ENCODE measurements at regions not wholly inside any gene's neighbourhood (a gene's known extent, or its start where the extent isn't known, plus 50 kb on each side); places are given as distances from the start of the nearest gene placed in this dataset.
A peak's percentile ranks its signal among the peaks of the same experiment; 100 is the strongest.
"Not testable (repeated sequence)": the region's sequence is repeated elsewhere in the genome, so short reads cannot be mapped to it uniquely, and the experiment has no call there.

- intact Hi-C loops (cut with DNase I) = no loop called here
- Histone ChIP-seq H3K27ac (peak overlapping the region in 1 of 3 donors; percentile 98), H3K36me3 (no peaks in the 10 kb centered on the region), H3K27me3 (no peaks in the 10 kb centered on the region), H3K4me1 (peaks cover 21 to 44% of the 10 kb centered on the region in 2 donors), H3K4me3 (replicated peaks in 1 of 3) (no peak overlapping the region), H3K9me3 (no peaks in the 10 kb centered on the region)
- DNase-seq = no peak
- WGBS, 2 donors = 100% methylated on average over 3 to 4 of the region's 4 CpGs
- no peak for TF ChIP-seq POLR2A (IDR thresholded peaks at IDR 0.05)
- no peak for TF ChIP-seq CTCF (IDR thresholded peaks at IDR 0.05)
Observed at GRCh38 chr21:38905328-38905727, 99.6 kb downstream of the ETS2 start.

DNA sequence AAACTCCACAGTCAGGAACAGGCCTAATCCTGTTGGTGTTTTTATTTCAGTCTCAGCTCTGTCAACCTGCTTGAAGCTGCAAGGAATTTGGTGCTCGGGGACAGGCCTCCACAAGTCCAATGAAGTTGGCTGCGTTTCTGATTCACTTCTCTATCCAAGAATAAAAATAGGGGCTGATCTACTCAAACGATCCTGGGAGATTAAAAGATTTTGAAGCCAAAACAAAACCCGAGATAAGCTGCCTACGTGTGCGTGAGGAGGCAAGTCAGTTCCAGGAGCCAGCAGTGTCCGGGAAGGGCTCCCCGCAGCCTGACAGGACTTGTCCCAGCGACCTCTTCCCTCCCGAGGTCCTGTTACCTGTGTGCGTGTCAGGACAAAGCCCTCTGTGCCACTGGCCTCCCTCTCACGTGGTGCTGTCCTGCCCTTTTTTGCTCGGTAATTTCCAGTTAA lies 98.0 kb downstream of the ETS2 start:
- intact Hi-C loops (cut with DNase I) = no loop called here
- peaks cover 13 to 27% of the 10 kb centered on the region in 2 donors for H3K4me1 ChIP-seq
- 63 to 73% methylated on average over 13 of the region's 13 CpGs for WGBS, 2 donors
- H3K27me3 ChIP-seq = no peaks in the 10 kb centered on the region
- no peak for DNase-seq
- H3K27ac ChIP-seq = peak overlapping the region in 1 of 3 donors; percentile 58
- no peaks in the 10 kb centered on the region for H3K9me3 ChIP-seq
- H3K36me3 ChIP-seq = no peaks in the 10 kb centered on the region
- no peak for TF ChIP-seq POLR2A (IDR thresholded peaks at IDR 0.05)
- TF ChIP-seq CTCF (IDR thresholded peaks at IDR 0.05) = no peak
- no peak overlapping the region for H3K4me3 ChIP-seq (replicated peaks in 1 of 3)

DNA sequence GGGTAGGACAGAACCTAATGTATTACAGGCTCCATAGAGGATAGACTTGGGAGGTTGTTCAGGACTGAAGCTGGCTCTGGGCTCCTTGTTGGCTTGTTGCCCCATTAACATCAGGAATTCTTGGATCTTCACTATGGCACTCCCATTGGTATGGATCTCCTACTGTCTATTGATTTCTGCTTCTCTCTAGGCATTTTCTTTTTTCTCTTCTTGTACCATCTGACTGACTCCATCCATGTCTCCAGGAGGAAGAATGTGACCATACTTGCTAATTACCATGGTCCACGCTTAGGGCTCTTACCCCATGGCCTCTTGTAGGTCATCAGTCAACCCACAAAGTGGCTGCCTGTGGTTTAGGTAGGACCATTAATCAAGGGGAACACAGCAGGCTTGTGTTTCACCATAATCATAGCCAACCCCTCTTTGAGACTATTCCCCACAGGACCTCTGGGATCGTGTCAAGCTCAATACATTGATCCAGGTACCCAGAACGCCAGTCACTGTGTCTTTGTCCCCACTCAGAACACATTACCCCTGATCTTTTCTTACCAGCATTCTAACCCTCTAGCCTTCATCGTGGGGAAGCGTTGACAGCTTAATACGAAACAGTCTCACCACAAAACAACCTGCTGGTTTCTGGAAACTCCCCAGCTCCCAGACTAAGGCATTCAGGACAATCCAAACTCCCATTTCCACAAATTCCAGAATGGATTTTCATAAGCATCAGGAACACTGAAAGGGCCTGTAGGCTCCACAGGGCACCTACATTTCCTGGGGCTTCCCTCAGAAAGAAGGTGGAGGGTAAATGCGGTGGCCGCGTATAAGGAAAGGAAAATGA lies 97.1 kb downstream of the ETS2 start:
- intact Hi-C loops (cut with DNase I) = no loop called here
- DNase-seq = no peak
- H3K27ac ChIP-seq = peak overlapping the region in 1 of 3 donors; percentile 58

GRCh38 chr21:38900499-38900898 lies 94.8 kb downstream of the ETS2 start:
- intact Hi-C loops (cut with DNase I) = no loop called here
- DNase-seq = no peak
- no peaks in the 10 kb centered on the region for H3K27me3 ChIP-seq
- 90 to 95% methylated on average over 2 of the region's 2 CpGs for WGBS, 2 donors
- H3K9me3 ChIP-seq = no peaks in the 10 kb centered on the region
- no peaks in the 10 kb centered on the region for H3K36me3 ChIP-seq
- no peak overlapping the region for H3K4me3 ChIP-seq (replicated peaks in 1 of 3)
- no peak for TF ChIP-seq POLR2A (IDR thresholded peaks at IDR 0.05)
- TF ChIP-seq CTCF (IDR thresholded peaks at IDR 0.05) = no peak
- H3K4me1 ChIP-seq = peaks cover 0 to 5% of the 10 kb centered on the region in 2 donors
- H3K27ac ChIP-seq = no peak overlapping the region

More for the DNA sequence above, 97.1 kb downstream of the ETS2 start:
- TF ChIP-seq CTCF (IDR thresholded peaks at IDR 0.05) = no peak
- no peak for TF ChIP-seq POLR2A (IDR thresholded peaks at IDR 0.05)
- Histone ChIP-seq H3K4me1 (peaks cover 12 to 19% of the 10 kb centered on the region in 2 donors), H3K27me3 (no peaks in the 10 kb centered on the region), H3K36me3 (no peaks in the 10 kb centered on the region), H3K4me3 (replicated peaks in 1 of 3) (no peak overlapping the region), H3K9me3 (no peaks in the 10 kb centered on the region)
- WGBS, 2 donors = 97% methylated on average over 9 of the region's 9 CpGs

GRCh38 chr21:38899985-38900384 lies 94.3 kb downstream of the ETS2 start:
- H3K27ac ChIP-seq = not testable (repeated sequence)

More at GRCh38 chr21:38899985-38900384, 94.3 kb downstream of the ETS2 start:
- H3K4me1 ChIP-seq; H3K9me3 ChIP-seq; H3K27me3 ChIP-seq; intact Hi-C loops (cut with DNase I); DNase-seq; H3K36me3 ChIP-seq; H3K4me3 ChIP-seq (replicated peaks in 1 of 3): not testable (repeated sequence)
- 93 to 95% methylated on average over 6 of the region's 6 CpGs for WGBS, 2 donors
